AG09319 (cell line): ENCODE measurements at regions not wholly inside any gene's neighbourhood (a gene's known extent, or its start where the extent isn't known, plus 50 kb on each side); places are given as distances from the start of the nearest gene placed in this dataset.
"Not testable (repeated sequence)": the region's sequence is repeated elsewhere in the genome, so short reads cannot be mapped to it uniquely, and the experiment has no call there.

Experiments
- DNase-seq: peaks from one replicate; pipeline ENCODE4 v3.0.0-alpha.2; 2010; ENCODE audit warnings: low read depth; ENCODE audit errors: extremely low read depth
- TF ChIP-seq, protein P1 (sequence below): IDR thresholded peaks from 2 replicates; pipeline ENCODE4 v1.5.1; 2011; ENCODE audit warnings: low read depth, mild to moderate bottlenecking, inconsistent platforms, low read length, moderate library complexity

DNA sequence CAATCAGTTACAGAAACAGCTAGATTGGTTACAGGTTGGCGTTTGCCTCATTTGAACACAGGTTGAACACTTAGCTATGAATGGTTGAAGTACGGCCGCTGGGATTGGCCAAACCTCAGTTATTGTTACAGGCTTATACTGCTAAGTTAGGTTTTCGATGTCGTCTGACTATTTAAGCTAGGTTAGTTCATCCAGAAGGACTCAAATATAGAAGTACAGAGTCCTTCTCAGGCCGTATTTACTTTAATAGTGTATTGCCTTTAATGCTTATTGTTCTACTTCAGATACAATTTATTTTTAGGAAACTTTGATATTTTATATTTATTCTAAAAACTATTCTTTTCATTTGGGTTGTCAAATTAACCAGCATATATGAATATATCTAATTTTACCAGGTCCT lies 334.7 kb downstream of the FAT4 start:
- no peak for DNase-seq
- TF ChIP-seq, protein P1, sequence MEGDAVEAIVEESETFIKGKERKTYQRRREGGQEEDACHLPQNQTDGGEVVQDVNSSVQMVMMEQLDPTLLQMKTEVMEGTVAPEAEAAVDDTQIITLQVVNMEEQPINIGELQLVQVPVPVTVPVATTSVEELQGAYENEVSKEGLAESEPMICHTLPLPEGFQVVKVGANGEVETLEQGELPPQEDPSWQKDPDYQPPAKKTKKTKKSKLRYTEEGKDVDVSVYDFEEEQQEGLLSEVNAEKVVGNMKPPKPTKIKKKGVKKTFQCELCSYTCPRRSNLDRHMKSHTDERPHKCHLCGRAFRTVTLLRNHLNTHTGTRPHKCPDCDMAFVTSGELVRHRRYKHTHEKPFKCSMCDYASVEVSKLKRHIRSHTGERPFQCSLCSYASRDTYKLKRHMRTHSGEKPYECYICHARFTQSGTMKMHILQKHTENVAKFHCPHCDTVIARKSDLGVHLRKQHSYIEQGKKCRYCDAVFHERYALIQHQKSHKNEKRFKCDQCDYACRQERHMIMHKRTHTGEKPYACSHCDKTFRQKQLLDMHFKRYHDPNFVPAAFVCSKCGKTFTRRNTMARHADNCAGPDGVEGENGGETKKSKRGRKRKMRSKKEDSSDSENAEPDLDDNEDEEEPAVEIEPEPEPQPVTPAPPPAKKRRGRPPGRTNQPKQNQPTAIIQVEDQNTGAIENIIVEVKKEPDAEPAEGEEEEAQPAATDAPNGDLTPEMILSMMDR = no peak

- TF ChIP-seq, protein P1 = no peak
- DNase-seq = no peak
These were observed 335.8 kb downstream of the FAT4 start for GRCh38 chr4:125650557-125650956.

DNA sequence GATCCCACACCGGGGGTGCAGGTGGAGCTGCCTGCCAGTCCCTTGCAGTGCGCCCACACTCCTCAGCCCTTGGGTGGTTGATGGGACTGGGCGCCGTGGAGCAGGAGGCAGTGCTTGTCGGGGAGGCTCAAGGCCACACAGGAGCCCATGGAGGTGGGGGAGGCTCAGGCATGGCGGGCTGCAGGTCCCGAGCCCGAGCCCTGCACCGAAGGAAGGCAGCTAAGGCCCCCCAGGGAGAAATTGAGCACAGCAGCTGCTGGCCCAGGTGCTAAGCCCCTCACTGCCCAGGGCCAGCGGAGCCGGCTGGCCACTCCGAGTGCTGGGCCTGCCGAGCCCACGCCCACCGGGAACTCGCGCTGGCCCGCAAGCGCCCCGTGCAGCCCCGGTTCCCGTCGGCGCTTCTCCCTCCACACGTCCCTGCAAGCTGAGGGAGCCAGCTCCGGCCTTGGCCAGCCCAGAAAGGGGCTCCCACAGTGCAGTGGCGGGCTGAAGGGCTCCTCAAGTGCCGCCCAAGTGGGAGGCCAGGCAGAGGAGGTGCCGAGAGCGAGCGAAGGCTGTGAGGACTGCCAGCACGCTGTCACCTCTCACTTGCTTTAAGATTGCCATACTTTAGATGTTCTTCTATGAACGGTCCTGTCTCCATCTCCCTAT lies 337.1 kb downstream of the FAT4 start:
- DNase-seq = not testable (repeated sequence)

- TF ChIP-seq, protein P1 = no peak
- no peak for DNase-seq
These were observed 344.0 kb downstream of the FAT4 start for GRCh38 chr4:125658773-125659172.

- TF ChIP-seq, protein P1 = no peak
- DNase-seq = no peak
These were observed 349.4 kb downstream of the FAT4 start for GRCh38 chr4:125663896-125664767.

- TF ChIP-seq, protein P1 = no peak
- no peak for DNase-seq
These were observed 351.9 kb downstream of the FAT4 start for GRCh38 chr4:125666635-125667034.

DNA sequence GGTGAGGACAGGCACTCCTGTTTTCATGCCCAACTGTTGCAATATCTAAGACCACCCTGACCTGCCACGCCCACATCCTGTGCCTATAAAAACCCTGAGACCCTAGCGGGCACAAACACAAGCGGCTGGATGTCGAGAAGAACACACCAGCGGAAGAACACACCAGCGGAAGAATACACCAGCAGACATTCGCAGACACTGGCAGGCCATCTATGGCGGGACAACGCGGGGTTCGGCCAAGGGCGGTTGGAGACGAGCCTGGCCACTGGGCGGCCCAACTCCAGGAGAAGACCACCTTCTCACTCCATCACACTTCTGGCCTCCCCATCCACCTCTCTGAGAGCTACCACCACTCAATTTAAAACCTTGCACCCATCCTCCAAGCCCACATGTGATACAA lies 361.4 kb downstream of the FAT4 start:
- TF ChIP-seq, protein P1 = no peak
- DNase-seq = no peak
